GM19351 (cell line): ENCODE measurements at regions not wholly inside any gene's neighbourhood (a gene's known extent, or its start where the extent isn't known, plus 50 kb on each side); places are given as distances from the start of the nearest gene placed in this dataset.
"Not testable (repeated sequence)": the region's sequence is repeated elsewhere in the genome, so short reads cannot be mapped to it uniquely, and the experiment has no call there.

Experiments used
- ATAC-seq: cut with Tn5 transposase; IDR thresholded peaks from one replicate; pipeline ENCODE4 v1.9.1; 2021; ENCODE audit warnings: mild to moderate bottlenecking, moderate library complexity; ENCODE audit not compliant: unreplicated experiment

- ATAC-seq = no peak
Measured at GRCh38 chr3:150248116-150248887, 159.8 kb upstream of the TSC22D2 start.

- ATAC-seq = no peak
Measured at GRCh38 chr3:150247441-150247840, 160.7 kb upstream of the TSC22D2 start.

GRCh38 chr3:150243466-150243865 is 164.6 kb upstream of the TSC22D2 start:
- no peak for ATAC-seq

GRCh38 chr3:150242220-150242936 is 165.7 kb upstream of the TSC22D2 start:
- ATAC-seq = no peak

GRCh38 chr3:150240891-150241290 is 167.2 kb upstream of the TSC22D2 start:
- ATAC-seq = no peak

- no peak for ATAC-seq
Measured at GRCh38 chr3:150239766-150240165, 168.3 kb upstream of the TSC22D2 start.

DNA sequence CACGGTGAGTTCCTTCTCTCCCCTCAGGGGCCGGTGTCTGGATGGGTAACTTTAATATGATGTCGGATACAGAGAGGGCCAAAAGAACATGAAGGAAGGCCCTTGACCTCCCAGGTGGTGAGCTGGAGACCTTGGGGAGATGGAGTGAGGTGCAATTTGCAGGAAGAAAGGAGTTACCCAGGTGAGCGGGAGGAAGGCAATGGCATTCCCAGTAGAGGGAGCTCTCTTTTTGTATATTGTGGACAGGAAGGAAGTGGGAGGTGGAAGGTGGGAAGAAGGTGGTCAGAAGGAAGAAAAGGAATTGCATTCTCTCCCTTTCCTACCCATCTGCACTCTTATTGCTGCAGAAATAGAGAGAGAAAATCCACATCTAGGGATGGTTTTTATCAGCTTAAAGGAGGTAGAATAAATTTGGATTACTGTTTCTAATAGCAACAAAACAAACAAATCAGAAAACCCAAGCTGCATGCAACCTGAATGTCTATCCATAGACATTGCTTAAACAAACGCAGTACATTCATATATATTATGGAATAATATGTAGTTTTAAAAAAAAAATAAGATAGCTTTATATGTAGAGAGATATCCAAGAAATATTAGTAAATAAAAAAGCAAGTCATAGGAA is 169.0 kb upstream of the TSC22D2 start:
- ATAC-seq = no peak

- ATAC-seq = no peak
Measured at GRCh38 chr3:150238048-150238802, 169.9 kb upstream of the TSC22D2 start.

DNA sequence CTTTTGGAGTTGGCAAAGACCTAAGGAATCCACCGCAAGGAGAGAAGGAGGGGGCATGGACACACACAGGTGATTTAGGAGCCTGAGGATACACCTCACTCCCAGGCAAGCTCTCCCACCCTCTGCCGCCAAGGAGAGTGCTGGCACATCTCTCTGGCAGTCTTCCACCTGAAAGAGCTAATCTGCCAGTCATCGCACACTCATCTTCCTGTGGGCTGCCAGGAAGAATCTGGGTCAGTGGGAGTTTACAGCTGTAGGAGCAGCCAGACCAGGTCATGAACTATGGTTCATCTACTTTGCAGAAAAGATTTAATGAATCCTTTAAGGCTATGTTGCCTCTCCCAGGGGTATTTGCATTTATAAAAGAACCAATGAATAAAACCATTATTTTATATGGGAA is 170.6 kb upstream of the TSC22D2 start:
- ATAC-seq = no peak

- no peak for ATAC-seq
Measured at GRCh38 chr3:150236316-150237082, 171.6 kb upstream of the TSC22D2 start.

GRCh38 chr3:150235799-150236198 is 172.3 kb upstream of the TSC22D2 start:
- ATAC-seq = no peak

DNA sequence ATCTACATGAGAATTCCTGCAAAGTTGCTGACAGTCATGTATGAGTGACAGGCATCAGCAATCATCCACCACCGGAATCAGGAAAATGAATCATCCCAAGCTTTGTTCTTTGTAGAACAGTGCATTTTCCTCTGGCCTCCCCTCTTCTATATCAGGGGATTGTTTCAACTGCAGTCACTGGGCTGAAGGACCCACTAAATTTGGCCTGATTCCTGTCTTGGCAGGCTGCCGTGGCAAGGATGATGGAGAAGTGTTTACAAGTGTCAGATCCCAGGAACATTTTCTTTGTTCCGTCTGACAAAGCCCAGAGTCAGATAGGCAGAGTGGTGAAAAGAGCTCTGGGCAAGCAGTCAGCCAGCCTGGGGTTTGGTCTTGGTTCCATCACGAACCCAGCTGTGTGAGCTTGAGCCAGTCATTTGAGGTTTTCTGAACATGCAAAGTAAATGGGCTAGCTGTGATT is 175.1 kb upstream of the TSC22D2 start:
- no peak for ATAC-seq

DNA sequence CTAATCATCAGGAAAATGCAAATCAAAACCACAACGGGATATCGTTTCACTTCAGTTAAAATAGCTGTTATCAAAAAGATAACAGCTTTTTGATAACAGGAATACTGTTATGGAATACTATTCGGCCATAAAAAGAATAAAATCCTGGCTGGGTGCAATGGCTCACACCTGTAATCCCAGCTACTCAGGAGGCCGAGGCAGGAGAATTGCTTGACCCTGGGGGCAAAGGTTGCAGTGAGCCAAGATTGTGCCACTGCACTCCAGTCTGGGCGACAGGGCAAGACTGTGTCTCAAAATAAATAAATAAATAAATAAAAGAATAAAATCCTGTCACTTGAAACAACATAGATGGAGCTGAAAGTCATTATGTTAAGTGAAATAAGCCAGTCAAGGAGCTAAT is 178.1 kb upstream of the TSC22D2 start:
- ATAC-seq = no peak

DNA sequence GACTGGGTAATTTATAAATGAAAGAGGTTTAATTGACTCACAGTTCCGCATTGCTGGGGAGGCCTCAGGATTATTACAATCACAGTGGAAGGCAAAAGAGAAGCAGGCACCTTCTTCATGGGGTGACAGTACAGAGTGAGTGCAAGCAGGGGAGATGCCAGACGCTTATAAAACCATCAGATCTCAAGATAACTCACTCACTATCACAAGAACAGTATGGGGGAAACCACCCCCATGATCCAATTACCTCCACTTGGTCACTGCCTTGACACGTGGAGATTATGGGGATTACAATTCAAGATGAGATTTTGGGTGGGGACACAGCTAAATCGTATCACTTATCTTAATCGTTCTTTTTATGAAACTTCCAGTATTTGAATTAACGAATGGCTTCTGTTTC is 179.5 kb upstream of the TSC22D2 start:
- not testable (repeated sequence) for ATAC-seq

DNA sequence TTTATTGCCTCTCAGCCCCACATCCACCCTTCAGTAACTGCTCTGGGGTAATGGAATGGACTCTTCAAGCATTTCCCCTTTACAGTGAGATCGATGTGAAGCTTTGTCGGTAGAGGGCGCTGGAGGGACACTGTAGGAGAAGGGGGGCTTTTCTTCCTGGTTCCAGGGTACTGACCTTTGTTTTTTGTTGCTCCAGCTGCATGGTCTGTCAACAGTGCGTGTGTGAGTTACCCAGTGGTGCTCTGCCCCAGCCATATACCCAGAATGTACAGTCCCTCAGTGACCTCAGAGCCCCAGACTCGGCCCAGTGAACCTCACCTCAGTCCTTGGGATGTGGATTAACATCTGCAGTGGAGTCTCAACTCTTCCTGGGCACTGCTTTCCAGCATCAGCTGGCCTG is 180.3 kb upstream of the TSC22D2 start:
- ATAC-seq = peak; percentile 72

DNA sequence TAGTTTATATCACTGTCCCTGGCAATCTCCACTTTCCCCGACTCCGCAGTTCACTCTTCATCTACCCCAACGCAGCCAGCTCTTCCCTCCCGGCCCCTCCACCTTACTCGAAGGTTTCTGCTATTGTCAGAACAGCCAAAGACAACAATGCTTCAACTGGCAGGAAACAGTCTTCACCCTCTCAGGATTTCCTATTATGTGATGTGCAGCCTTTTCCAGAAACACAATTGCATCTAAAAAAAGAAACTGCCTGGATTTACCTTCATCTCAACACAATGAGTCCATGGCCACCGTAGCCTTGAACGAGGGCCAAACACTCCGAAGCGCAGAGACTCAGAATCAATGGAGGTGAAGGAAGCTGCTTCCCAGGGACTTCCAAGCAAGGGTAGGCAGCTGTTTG is 182.1 kb upstream of the TSC22D2 start:
- no peak for ATAC-seq

DNA sequence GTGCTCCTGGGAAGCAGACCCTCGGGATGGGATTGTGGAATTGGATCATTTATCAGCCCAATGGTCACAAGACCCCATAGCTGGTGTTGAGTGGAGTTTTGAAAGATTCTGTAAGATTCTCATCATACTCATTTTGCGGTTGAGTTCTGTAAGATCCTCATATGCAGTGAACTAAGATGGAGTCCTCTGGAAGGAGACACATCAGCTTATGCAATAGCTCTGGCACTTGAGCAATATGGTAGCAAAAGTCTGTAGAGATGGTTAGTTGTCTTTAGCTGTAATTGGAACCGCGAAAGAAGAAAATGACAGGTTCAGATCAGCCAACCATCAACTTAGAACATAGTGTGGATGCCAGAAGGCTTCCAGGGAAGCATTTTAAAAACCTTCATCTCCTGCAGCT is 184.5 kb upstream of the TSC22D2 start:
- no peak for ATAC-seq

DNA sequence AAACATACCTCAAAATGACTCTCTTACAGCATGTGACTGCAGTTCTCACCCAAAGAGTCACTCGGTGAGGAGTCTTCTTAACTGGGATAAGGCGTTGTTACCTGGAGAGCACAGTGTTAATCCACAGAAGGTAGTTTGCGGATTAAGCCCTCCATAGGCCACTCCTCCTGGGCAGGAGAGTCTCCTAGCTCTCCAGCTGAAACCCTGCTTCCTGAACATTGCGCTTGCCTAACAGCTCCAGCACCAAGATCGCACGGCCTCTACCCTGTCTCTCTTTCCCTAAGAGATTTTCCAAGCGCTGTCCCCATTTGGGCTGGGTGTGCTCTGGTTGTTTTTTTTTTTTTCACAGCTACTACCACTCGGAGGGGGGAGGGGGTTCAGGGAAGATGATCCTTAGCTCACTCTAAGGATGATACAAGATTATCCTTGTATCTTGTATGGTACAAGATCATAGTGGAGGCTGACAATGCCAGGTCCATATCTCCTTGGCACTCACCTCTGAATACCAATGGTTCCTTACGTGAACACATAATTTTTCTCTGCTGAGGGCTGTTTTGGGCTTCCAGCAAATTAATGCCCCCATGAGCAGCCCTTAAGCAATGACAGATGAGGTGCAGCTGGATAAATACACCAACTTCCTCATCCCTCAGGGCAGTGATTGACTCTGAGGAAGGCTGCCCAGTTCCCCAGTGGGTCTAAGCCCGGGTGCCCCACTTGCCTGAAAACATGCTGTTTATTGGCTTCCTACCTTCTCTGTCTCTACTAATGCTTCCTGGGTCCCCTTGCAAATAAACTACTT is 185.2 kb upstream of the TSC22D2 start:
- ATAC-seq = no peak

DNA sequence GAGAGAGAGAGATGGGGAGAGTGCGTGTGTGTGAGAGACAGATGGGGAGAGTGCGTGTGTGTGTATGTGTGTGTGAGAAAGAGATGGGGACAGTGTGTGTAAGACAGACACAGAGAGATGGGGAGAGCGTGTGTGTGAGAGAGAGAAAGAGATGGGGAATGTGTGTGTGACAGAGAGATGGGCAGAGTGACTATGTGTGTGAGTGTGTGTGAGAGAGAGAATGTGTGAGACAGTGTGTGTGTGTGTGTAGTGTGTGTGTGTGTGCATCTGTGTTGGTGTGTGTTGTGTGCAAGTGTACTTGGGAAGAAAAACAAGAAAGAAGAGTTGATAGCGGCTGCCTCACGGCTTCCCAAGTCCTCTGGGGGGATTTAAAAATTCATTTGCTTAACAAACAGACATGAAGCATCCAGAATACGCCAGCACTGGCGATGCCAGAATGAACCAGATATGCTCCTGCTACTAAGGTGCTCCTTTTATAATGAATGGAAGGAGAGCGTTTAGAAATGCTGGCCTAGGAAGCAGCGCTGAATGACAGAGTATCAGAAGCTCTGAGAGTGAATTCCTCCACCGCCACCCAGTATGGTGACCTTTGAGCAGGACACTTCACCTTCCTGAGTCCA is 186.1 kb upstream of the TSC22D2 start:
- ATAC-seq = no peak
